Muscle of back (tissue), 3 donors: ENCODE measurements at regions not wholly inside any gene's neighbourhood (a gene's known extent, or its start where the extent isn't known, plus 50 kb on each side); places are given as distances from the start of the nearest gene placed in this dataset.

Source experiments
- DNase-seq, 3 donors: peaks; one replicate each; pipeline versions ENCODE4 v3.0.0 to v3.0.0-alpha.2; 2013

- no peak for DNase-seq
These were observed 291.9 kb upstream of the N4BP1 start for GRCh38 chr16:48901712-48902374.

DNA sequence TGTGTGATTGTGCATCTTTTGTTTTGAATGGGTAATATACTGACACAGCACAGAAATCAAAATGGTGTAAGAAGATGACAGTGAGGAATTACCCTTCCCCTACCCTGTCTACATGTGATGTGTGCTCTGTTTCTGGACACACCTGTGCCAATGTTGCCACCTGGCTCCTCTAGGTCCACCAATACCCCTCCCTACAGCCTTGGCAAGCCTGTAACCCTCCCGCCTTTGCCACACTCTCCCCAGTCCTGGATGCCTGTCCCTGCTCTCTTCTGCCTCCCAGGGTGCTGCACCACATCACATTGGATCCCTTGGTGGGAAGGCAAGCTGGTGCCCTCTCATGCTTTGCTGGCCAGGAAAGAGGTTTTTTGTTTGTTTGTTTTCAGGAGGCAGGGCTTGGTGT, 289.5 kb upstream of the N4BP1 start:
- no peak for DNase-seq

GRCh38 chr16:48897698-48898205, 287.8 kb upstream of the N4BP1 start:
- DNase-seq = no peak

- DNase-seq = no peak
These were observed 285.2 kb upstream of the N4BP1 start for GRCh38 chr16:48895142-48895541.

DNA sequence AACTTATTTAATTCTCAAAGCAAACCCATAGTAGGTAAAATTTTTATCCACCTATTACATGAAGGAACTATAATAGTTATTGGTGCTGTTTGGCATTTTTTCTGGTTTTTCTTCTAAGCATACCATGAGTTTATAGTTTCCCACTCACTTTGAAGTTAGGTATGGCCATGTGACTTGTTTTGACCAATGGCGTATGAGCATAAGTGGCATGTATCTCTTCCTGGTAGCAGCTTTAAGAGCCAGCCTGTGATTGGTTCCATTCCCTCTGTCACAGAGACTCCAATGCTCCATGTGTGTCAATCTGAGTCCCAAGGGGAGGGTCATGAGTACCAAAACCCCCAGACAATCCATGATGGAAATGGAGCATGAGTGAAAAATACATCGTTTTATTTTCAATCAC, 282.9 kb upstream of the N4BP1 start:
- no peak for DNase-seq

GRCh38 chr16:48887646-48888210, 277.7 kb upstream of the N4BP1 start:
- no peak for DNase-seq

DNA sequence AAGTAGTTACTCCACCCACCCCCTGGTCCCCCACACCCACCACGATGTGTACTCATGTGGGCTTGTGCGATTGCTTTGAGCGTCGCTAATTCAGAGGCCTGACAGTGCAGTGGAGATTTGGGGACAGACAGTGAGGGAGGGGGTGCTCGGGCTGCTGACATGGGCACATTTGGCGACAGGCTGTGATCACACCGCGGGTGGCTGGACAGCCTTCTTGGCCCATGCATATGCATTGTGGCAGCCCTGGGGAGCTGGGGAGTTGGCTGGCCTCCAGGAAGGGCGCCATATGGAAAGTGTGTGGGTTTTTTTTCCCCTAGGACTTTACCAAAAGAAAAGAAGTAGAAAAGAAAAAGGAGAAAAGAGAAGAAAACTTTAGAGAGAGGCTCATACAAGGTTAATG, 275.5 kb upstream of the N4BP1 start:
- no peak for DNase-seq

DNA sequence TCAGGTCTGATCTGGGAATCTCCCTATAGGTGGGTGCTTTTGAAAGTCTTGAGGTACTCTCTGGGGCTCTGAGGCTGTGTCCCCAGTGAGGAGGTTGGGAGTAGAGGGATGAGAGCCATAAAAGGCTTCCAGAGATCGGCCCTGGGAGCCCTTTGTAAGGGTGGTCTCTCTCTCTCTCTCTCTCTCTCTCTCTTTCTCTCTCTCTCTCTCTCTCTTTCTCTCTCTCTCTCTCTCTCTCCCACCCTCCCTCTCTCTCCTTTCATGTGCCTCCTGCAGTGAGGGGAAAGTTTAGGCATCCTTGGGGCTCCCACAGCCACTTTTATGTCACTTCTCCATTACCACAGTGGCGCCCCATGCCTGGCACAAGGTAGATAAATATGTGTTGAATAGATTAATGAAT, 271.3 kb upstream of the N4BP1 start:
- no peak for DNase-seq

GRCh38 chr16:48879223-48880122, 269.5 kb upstream of the N4BP1 start:
- no peak for DNase-seq

GRCh38 chr16:48877946-48878345, 268.0 kb upstream of the N4BP1 start:
- DNase-seq = no peak

DNA sequence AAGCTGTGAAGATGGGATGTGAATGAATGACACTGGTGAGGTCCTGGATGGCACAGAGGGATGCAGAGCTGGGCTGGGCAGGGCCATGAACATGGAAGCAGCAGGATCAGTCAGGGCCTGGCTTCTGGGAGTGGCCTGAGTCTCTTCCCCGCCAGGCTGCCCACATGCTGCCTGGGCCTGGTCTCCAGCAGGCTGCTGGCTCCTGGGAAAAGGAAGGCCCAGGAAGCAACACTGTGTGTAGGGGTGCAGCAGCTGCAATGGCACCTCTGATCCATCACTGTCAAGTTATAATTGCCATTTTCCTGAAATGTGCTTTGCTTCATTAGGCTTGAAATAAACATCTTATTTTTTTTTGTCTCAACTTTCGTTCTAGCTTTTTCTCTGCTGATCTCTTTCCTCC, 260.2 kb upstream of the N4BP1 start:
- no peak for DNase-seq

GRCh38 chr16:48865520-48865919, 255.5 kb upstream of the N4BP1 start:
- no peak for DNase-seq

- DNase-seq = no peak
These were observed 254.1 kb upstream of the N4BP1 start for GRCh38 chr16:48864055-48864454.

DNA sequence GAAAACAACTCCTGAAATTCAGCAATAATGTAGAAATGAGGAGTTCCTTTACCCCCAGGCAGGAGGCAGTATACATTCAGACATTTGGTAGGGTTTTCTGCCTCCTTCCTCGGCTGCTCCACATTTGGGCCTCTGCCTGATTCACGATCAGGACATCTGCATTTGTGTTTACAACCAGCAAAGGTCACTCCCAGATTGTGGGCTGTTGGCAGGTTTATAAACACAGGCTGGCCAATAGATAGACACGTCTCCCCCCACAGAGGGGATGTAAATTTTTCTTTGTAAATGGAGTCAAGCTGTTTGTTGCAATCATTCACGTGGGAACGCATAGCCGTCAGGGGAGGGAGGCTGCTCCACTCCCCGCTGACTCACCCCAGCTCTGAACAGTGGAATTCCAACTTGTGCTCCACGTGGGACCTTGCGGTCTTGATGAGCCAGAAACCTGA, 252.1 kb upstream of the N4BP1 start:
- no peak for DNase-seq

DNA sequence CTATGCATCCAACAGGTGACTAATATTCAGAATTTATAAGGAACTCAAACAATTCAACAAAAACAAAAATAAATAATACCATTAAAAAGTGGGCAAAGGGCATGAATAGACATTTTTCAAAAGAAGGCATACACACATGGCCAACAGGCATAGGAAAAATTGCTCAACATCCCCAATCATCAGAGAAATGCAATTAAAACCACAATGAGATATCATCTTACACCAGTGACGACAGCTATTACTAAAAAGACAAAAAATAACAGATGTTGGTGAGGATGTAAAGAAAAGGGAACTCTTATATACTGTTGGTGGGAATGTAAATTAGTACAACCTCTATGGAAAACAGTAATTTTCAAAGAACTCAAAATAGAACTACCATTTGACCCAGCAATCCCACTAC, 250.4 kb upstream of the N4BP1 start:
- no peak for DNase-seq

DNA sequence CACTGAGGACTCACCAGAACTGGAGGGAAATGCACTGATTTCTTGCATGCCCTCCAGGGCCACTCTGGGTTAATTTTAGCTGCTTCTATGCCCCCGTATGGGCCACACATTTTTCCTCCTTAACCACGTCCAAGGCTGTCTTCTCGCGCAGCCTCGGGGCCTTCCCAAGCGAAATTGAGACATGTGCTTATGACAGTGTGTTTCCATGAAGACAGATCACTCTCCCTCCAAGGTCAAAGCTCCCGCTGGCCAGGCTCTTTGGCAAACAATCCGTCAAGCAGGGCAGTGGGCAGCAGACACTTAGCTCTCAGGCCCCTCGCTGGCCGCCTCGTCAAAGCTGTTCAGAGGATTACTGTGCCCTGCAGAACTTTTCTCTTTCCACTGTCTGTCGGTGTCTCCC, 243.0 kb upstream of the N4BP1 start:
- no peak for DNase-seq

DNA sequence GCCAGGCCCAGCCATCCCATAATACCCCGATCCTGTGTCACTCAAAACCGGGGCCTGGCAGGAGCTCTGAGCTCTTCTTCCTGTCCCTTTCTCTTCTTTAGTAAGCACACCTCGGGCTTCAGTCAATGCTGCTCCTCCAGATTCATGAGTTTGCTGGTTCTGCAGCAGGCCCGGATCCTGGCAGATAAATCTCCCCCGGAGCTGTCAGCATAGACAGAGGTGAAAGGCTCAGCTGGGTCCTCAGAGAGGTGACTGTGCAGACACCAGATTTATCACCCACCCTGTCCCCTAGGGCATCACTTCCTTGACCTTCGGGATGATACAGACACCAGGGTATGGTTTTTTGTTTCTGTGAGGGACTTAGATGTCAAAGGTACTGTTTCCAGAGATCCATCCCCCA, 242.5 kb upstream of the N4BP1 start:
- DNase-seq = no peak

DNA sequence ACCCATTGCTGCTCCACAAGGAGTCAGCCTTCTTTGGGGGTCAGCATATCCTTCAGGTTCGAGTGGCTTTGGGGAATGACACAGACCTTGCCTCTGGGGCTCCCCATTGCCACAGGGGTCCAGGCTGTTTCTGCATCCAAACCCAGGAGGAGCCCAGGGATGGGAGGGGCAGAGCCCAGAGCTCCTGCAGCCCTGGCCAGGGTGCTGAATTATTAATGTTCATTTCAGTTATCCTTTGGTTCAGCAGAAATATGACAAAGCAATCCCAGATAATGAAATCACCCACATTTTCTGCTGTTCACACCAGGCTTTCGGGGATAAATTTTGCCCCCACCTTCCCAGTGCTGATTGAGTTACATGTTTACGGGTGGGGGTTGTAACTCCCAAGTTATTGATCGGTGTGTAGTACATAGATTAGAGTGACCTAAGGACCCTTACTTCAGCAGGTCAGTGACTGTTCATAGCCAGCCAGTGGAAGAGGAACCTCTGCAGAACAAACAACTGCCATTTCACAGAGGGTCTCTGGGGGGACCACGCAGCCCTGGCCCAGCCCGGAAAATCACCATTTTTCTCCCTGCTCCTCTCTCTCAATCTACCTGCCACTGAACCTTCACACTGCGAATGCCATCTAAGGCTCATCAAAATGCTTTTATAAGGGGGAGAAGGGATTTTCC, 240.3 kb upstream of the N4BP1 start:
- DNase-seq = no peak

DNA sequence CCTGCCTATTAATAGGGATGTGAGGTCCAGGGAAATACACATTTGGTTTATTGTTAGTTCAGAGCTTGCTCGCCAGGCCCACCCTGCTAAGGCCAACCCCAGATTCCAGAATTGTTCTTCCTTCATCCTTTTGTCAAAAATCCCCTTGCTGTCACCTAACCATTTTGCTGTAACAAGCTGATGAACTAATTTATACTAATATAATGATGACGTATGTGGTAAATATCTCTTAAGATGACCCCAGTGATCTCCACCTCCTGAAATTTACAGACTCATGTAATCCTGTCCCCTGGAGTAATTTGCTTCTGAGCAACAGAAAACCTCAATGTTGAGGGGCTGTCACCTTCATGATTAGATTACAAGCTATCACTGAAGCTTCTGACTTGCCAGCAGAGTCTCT, 236.3 kb upstream of the N4BP1 start:
- no peak for DNase-seq

GRCh38 chr16:48845261-48845660, 235.3 kb upstream of the N4BP1 start:
- DNase-seq = no peak

- no peak for DNase-seq
These were observed 228.4 kb upstream of the N4BP1 start for GRCh38 chr16:48838349-48838748.

GRCh38 chr16:48836636-48837035, 226.7 kb upstream of the N4BP1 start:
- DNase-seq = no peak
